ENCODE measurements at regions not wholly inside any gene's neighbourhood (a gene's known extent, or its start where the extent isn't known, plus 50 kb on each side); places are given as distances from the start of the nearest gene placed in this dataset.

DNA sequence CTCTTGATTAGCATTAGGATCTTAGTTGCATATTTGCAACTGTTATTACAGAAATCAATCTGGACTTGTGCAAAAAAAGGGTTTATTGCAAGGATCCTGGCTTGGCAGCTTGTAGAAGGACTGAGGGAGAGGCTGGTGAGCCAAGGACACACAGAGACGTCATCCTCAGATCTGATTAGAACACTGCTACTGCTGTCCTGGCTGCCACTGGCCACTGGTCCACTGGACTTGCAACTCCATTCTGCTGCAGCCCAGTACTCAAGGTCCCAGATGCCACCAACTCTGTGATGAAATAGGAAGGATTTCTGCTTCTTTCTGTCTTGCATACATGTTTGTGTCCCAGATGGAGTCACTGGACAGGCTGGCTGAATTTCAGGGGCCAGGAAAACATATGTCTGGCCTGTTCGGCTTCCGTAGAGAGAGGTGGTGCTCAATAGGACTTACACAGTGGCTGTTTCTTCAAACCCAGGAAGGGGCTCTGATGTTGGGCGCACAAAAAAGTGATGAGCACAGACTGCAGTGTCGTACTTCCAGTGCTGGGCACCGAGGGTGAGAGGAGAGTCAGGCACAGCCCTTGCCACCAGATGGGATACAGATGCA, 68.9 kb upstream of the SH3PXD2B start:
- Histone ChIP-seq H3K36me3 (no peaks in the 10 kb centered on the region), H3K9me3 (peaks cover 0 to 4% (median 0%) of the 10 kb centered on the region in 4 donors), H3K27ac (no peak overlapping the region), H3K27me3 (no peaks in the 10 kb centered on the region), H3K4me1 (no peaks in the 10 kb centered on the region), H3K4me3 (no peak overlapping the region)
- peak in 1 of 3 donors; percentile 15 for DNase-seq
- 89% methylated on average over 4 of the region's 6 CpGs for WGBS (ENCODE audit: insufficient coverage, low coverage, low lambda C conversion rate, missing lambda C conversion rate)
- intact Hi-C loops (cut with DNase I) = no loop called here
- TF ChIP-seq, protein P1, sequence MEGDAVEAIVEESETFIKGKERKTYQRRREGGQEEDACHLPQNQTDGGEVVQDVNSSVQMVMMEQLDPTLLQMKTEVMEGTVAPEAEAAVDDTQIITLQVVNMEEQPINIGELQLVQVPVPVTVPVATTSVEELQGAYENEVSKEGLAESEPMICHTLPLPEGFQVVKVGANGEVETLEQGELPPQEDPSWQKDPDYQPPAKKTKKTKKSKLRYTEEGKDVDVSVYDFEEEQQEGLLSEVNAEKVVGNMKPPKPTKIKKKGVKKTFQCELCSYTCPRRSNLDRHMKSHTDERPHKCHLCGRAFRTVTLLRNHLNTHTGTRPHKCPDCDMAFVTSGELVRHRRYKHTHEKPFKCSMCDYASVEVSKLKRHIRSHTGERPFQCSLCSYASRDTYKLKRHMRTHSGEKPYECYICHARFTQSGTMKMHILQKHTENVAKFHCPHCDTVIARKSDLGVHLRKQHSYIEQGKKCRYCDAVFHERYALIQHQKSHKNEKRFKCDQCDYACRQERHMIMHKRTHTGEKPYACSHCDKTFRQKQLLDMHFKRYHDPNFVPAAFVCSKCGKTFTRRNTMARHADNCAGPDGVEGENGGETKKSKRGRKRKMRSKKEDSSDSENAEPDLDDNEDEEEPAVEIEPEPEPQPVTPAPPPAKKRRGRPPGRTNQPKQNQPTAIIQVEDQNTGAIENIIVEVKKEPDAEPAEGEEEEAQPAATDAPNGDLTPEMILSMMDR (IDR thresholded peaks at IDR 0.05) = no peak
- TF ChIP-seq POLR2A (IDR thresholded peaks at IDR 0.05) = no peak
- ATAC-seq = no peak

DNA sequence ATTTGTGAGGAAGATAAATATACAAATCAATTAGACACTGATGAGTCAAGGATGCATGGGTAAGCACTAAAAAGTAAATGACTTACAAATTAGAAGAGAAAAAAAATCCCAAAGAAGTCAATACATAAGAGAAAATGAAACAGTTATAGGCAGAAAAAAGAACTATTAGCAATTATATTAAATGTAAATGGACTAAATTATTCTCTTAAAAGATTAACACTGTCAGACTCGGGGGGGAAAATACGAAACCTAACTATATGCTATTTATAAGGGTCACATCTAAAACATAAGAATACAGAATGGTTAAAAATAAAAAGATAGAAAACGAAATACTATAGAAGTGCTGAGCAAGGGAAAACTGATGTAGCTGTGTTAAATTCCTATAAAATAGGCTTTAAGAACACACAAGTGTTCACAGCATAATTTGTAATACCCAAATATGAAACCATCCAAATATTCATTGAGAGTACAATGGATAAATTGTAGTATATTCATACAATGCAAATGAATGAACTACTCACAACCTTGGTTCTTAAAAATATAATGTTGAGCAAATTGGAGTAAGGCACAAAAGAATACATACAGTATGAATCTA, 67.1 kb upstream of the SH3PXD2B start:
- H3K4me3 ChIP-seq = no peak overlapping the region
- H3K36me3 ChIP-seq = no peaks in the 10 kb centered on the region
- H3K27me3 ChIP-seq = no peaks in the 10 kb centered on the region
- intact Hi-C loops (cut with DNase I) = no loop called here
- no peak for ATAC-seq
- no peaks in the 10 kb centered on the region for H3K4me1 ChIP-seq
- H3K9me3 ChIP-seq = peaks cover 0 to 4% (median 0%) of the 10 kb centered on the region in 4 donors
- DNase-seq = no peak
- TF ChIP-seq, protein P1 (IDR thresholded peaks at IDR 0.05) = no peak
- no peak for TF ChIP-seq POLR2A (IDR thresholded peaks at IDR 0.05)
- H3K27ac ChIP-seq = no peak overlapping the region
- WGBS (ENCODE audit: insufficient coverage, low coverage, low lambda C conversion rate, missing lambda C conversion rate) = 63% methylated on average over 3 of the region's 3 CpGs

DNA sequence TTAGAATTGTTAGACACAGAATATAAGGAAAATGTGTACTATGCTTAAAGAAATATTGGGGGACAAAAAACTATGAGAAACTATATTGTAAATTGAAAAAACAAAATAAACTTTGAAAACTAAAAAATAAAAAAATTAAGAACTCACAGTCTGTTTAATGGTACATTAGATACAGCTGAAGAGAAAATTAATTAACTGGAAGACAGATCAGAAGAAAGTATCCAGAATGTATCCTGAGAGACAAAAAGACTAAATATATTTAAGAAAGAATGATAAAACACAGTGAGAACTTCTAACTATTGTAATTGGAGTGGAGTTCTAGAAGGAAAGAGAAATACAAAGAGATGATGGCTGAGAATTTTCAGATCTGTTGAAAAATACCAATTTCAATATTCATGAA, 57.6 kb upstream of the SH3PXD2B start:
- Histone ChIP-seq H3K9me3 (no peaks in the 10 kb centered on the region), H3K36me3 (no peaks in the 10 kb centered on the region), H3K27me3 (no peaks in the 10 kb centered on the region), H3K27ac (no peak overlapping the region), H3K4me3 (no peak overlapping the region), H3K4me1 (no peaks in the 10 kb centered on the region)
- DNase-seq (no peak), ATAC-seq (no peak)
- intact Hi-C loops (cut with DNase I) = no loop called here
- no peak for TF ChIP-seq POLR2A (IDR thresholded peaks at IDR 0.05)
- TF ChIP-seq, protein P1 (IDR thresholded peaks at IDR 0.05) = no peak

DNA sequence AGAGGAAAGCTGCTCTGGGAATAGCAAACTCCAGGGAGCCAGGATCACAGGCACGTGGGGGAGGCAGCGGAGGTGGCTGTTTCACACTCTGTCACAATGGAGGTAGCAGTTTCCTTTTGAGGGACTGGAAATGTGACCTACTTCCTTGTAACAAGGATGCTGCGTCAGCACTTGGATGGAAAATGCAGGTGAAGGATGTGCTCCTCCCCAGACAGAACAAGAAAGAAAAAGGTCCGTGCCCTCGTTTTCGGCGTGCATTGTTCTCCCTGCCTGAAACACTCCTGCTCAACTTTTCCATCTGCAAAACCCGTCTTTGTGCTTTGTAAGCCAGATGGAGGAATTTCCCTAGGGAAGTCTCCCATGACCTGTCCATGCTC, 55.1 kb upstream of the SH3PXD2B start:
- ATAC-seq = peak in 3 of 4 donors; percentile 12 to 79 (median 45)
- H3K27ac ChIP-seq = no peak overlapping the region

More for the DNA sequence above, 55.1 kb upstream of the SH3PXD2B start:
- Histone ChIP-seq H3K4me3 (no peak overlapping the region), H3K27me3 (no peaks in the 10 kb centered on the region), H3K4me1 (no peaks in the 10 kb centered on the region), H3K36me3 (no peaks in the 10 kb centered on the region), H3K9me3 (no peaks in the 10 kb centered on the region)
- intact Hi-C loops (cut with DNase I) = no loop called here
- TF ChIP-seq, protein P1 (IDR thresholded peaks at IDR 0.05) = no peak
- TF ChIP-seq POLR2A (IDR thresholded peaks at IDR 0.05) = no peak
- DNase-seq = peak; percentile 22 to 27 (median 23)
- 58% methylated on average over 6 of the region's 8 CpGs for WGBS (ENCODE audit: insufficient coverage, low coverage, low lambda C conversion rate, missing lambda C conversion rate)

All from right lobe of liver (tissue), 6 donors.